BJ (cell line): ENCODE measurements at regions not wholly inside any gene's neighbourhood (a gene's known extent, or its start where the extent isn't known, plus 50 kb on each side); places are given as distances from the start of the nearest gene placed in this dataset.
"Not testable (repeated sequence)": the region's sequence is repeated elsewhere in the genome, so short reads cannot be mapped to it uniquely, and the experiment has no call there.

Experiments used
- CTCF ChIA-PET: fragments of 350-600 bp; formaldehyde crosslinking; extraction: SDS; loops from one replicate; lab custom pipeline; 2021; ENCODE audit warnings: antibody characterized with exemption, inconsistent platforms; lab: Yijun Ruan, JAX
- POLR2A ChIA-PET: fragments of 300-600 bp; sonication (Branson Sonifier 250); formaldehyde crosslinking; extraction: SDS; loops from one replicate; lab custom pipeline; 2021; ENCODE audit warnings: antibody characterized with exemption; lab: Charles Lee
- DNase-seq: peaks from one replicate; pipeline ENCODE4 v3.0.0-alpha.2; 2011; ENCODE audit warnings: low read depth
- H3K27me3 ChIP-seq: 2 replicates; pipeline ENCODE4 v1.6.0; 2011; ENCODE audit warnings: low read length; ENCODE audit not compliant: control insufficient read depth, insufficient read depth
- H3K36me3 ChIP-seq: 2 replicates; pipeline ENCODE4 v1.5.1; 2011; ENCODE audit warnings: low read length; ENCODE audit not compliant: control insufficient read depth, insufficient read depth
- H3K4me3 ChIP-seq: 2 replicates; pipeline ENCODE4 v1.5.1; 2011; ENCODE audit warnings: low read depth, mild to moderate bottlenecking, control low read depth, low read length
- TF ChIP-seq, protein P1 (sequence below): IDR thresholded peaks from 2 replicates; pipeline ENCODE4 v1.5.1; 2011; ENCODE audit warnings: low read depth, mild to moderate bottlenecking, control low read depth, inconsistent platforms, low read length, moderate library complexity; ENCODE audit not compliant: insufficient read depth

DNA sequence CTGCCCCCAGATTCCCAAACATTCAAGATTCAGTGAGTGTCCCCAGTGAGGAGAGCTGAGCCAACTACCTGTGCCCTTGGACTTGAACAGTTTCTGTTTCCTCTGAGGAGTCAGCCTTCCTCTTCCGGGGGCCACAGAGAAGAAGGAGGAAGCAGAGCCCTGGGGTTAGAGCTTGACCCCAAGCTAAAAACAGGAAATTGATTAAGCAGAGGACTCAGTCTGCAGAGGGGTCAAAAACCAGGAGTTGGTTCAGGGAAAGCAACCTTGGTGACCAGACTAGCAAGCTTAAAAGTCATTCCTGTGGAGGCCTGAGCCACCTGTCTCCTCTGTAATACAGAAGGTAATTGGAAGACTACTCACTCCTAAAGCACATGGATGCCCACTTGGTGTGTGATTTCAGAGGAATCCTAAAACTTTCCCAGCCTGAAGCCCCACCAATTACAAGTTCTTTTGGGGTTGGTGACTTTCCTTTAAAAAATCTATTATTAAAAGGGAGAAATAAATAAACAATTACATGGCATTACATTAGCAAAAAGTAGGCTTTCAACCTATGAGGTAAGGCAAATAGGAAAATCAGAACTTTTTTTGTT is 64.2 kb upstream of the SELENOP start:
- no peaks in the 10 kb centered on the region; the same call in 1 of the 2 replicates for H3K27me3 ChIP-seq
- H3K36me3 ChIP-seq, result no peaks in the 10 kb centered on the region
- DNase-seq, result no peak
- TF ChIP-seq, protein P1, sequence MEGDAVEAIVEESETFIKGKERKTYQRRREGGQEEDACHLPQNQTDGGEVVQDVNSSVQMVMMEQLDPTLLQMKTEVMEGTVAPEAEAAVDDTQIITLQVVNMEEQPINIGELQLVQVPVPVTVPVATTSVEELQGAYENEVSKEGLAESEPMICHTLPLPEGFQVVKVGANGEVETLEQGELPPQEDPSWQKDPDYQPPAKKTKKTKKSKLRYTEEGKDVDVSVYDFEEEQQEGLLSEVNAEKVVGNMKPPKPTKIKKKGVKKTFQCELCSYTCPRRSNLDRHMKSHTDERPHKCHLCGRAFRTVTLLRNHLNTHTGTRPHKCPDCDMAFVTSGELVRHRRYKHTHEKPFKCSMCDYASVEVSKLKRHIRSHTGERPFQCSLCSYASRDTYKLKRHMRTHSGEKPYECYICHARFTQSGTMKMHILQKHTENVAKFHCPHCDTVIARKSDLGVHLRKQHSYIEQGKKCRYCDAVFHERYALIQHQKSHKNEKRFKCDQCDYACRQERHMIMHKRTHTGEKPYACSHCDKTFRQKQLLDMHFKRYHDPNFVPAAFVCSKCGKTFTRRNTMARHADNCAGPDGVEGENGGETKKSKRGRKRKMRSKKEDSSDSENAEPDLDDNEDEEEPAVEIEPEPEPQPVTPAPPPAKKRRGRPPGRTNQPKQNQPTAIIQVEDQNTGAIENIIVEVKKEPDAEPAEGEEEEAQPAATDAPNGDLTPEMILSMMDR, result no peak
- POLR2A ChIA-PET, result no interaction called here
- CTCF ChIA-PET, result no interaction called here
- H3K4me3 ChIP-seq, result no peak overlapping the region

DNA sequence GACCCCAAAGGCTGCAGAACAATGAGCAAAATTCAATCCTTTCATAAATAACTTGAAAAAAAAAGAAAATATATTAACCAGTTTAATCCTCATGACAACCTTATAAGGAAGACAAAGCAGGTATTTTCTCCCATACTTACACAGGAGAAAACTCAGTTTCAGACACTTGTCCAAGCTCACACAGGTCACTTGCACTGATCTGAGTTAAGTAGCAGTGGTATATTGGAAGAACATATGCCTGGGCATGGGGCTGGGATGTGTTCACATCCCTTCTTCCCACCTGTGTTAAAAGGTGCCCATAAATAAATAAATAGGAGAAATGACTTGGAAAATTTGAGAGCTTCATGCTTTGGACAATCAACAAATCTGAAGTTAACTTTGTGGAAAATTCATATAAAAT is 63.5 kb upstream of the SELENOP start:
- Histone ChIP-seq H3K36me3 (no peaks in the 10 kb centered on the region), H3K27me3 (no peaks in the 10 kb centered on the region; the same call in 1 of the 2 replicates), H3K4me3 (no peak overlapping the region)
- no peak for DNase-seq
- CTCF ChIA-PET, result no interaction called here
- TF ChIP-seq, protein P1, result no peak
- POLR2A ChIA-PET, result no interaction called here

GRCh38 chr5:42874621-42875198 is 63.0 kb upstream of the SELENOP start:
- TF ChIP-seq, protein P1, result no peak
- Histone ChIP-seq H3K4me3 (no peak overlapping the region), H3K36me3 (no peaks in the 10 kb centered on the region), H3K27me3 (no peaks in the 10 kb centered on the region; the same call in 1 of the 2 replicates)
- POLR2A ChIA-PET, result no interaction called here
- DNase-seq, result no peak
- CTCF ChIA-PET, result no interaction called here

GRCh38 chr5:42872865-42873264 is 61.2 kb upstream of the SELENOP start:
- H3K27me3 ChIP-seq, result no peaks in the 10 kb centered on the region; the same call in 1 of the 2 replicates
- no peak for DNase-seq
- TF ChIP-seq, protein P1, result no peak
- POLR2A ChIA-PET, result no interaction called here
- H3K4me3 ChIP-seq, result no peak overlapping the region
- CTCF ChIA-PET, result interaction anchor here (0.9 kb wide), 1 partner anchor 9 kb away, joined by 3 read pairs; no protein-coding TSS in a partner anchor
- no peaks in the 10 kb centered on the region for H3K36me3 ChIP-seq

GRCh38 chr5:42870882-42871418 is 59.3 kb upstream of the SELENOP start:
- POLR2A ChIA-PET, result no interaction called here
- Histone ChIP-seq H3K27me3 (no peaks in the 10 kb centered on the region; the same call in 1 of the 2 replicates), H3K4me3 (no peak overlapping the region), H3K36me3 (no peaks in the 10 kb centered on the region)
- DNase-seq, result no peak
- TF ChIP-seq, protein P1, result no peak
- CTCF ChIA-PET, result interaction anchor here (0.9 kb wide), 1 partner anchor 19 kb away, joined by 3 read pairs; no protein-coding TSS in a partner anchor

GRCh38 chr5:42868417-42868816 is 56.7 kb upstream of the SELENOP start:
- CTCF ChIA-PET, DNase-seq: not testable (repeated sequence)

DNA sequence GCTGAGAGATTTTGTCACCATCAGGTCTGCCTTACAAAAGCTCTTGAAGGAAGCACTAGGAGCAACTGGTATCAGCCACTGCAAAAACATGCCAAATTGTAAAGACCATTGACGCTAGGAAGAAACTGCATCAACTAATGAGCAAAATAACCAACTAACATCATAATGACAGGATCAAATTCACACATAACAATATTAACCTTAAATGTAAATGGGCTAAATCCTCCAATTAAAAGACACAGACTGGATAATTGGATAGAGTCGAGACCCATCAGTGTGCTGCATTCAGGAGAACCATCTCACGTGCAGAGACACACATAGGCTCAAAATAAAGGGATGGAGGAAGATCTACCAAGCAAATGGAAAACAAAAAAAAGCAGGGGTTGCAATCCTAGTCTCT is 53.1 kb upstream of the SELENOP start:
- POLR2A ChIA-PET, CTCF ChIA-PET, H3K36me3 ChIP-seq, DNase-seq, H3K27me3 ChIP-seq, H3K4me3 ChIP-seq: not testable (repeated sequence)

More at GRCh38 chr5:42868417-42868816, 56.7 kb upstream of the SELENOP start:
- POLR2A ChIA-PET, H3K27me3 ChIP-seq, H3K4me3 ChIP-seq, H3K36me3 ChIP-seq: not testable (repeated sequence)
